HG03354 (cell line): ENCODE measurements at regions not wholly inside any gene's neighbourhood (a gene's known extent, or its start where the extent isn't known, plus 50 kb on each side); places are given as distances from the start of the nearest gene placed in this dataset.

Experiments used
- ATAC-seq: cut with Tn5 transposase; IDR thresholded peaks from one replicate; pipeline ENCODE4 v1.9.1; 2021; ENCODE audit warnings: mild to moderate bottlenecking; ENCODE audit not compliant: unreplicated experiment, poor library complexity, severe bottlenecking

DNA sequence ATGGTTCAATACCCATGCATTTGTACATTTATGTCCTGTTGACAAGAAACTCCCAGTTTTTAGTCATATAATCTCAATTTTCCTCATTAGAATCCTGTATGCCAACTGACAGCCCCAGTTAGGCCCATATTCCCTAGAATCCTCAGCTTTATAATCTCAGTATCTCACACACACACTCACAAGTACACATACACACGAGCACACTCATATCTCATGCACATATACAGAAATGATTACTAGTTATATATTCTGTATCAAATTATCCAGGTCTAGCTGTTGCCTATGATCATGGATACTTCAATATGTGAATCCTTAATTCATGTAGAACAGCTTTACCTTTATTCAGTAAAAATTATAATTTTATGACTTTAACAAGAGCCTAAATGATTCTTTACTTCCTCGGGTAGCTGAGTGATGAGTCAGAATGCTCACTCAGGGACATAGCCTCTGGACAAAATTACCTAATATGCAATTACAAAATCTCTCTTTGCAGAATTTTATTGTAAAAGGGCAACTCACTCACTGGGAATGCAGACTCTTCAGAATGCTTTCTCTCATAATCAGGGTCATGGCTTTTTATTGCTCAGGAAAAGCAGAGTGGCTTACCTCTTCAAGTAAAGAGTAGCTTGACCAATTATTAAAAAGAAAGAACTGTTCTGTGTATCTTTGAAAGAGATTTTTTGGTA lies 193.6 kb upstream of the PIK3C3 start:
- no peak for ATAC-seq

DNA sequence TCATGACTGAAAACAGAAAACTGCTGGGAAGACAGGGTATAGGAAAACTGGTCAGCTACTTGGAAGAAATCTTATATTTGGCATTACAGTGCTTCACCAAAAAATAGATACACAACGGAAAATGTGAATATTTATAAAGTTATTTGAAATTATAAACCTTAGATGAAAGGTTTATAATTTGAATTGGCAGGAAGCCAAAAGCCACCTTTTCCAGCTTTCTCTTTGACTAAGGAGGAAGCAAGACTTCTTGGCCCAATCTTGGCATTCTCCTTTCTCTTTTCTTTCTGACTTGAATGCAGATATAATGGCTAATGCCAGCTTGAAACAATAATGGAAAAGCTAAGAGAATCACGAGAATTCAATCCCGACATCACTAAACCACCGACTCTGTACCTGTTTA lies 196.5 kb upstream of the PIK3C3 start:
- ATAC-seq = no peak

DNA sequence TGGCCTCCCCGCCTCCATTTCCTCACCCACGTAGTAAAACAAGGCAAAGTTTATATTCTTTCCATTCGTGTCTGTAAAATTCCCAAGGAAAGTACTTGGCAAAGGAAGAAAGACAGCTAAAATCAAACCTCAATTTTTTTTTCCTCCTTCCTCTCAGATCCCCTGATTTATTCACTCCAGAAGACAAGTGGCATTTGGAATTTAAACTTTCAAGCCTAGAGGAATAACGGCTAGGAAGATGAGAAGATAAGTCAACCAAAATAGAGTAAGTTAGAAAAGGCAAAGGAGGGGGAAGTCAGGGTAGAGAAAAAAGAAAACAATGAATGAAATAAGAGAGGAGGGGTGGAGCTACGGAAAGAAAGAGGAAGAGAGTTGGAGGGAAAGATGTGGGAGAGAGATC lies 198.9 kb upstream of the PIK3C3 start:
- no peak for ATAC-seq

DNA sequence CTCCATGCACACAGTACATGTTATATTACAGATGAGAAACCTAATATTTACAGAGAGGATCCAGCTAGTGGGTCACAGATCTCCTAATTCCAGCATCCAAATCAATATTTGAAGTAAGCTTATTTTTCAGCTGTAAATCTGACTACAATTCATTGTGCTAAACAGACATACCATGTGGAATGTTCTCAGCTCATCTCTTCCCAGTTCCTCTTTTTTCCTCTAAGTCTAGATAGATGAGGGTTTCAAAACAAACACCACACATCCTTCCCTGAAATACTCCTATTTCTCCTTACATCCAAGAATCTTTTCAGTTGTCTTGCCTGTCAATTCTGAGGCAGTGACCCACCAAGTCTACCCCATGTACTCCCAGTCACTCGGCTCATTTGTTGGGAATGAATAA lies 200.7 kb upstream of the PIK3C3 start:
- no peak for ATAC-seq

DNA sequence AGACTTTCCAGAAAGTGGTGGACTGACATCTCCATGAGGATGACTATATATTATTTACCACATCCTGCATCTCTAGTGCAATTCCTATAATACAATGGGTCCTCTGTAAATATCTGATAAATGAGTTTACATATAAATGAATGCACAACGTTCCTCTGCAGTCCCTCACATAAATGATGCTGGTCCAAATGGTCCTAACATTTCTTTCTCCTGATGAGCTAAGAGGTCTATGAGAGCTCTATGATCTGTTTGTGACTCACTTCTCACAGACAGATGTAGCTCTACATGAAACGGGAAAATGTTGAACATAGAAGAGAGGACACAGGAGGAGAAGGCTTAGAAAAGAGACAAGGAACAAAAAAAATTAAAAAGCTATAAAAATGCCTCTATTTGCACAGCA lies 201.2 kb upstream of the PIK3C3 start:
- no peak for ATAC-seq

DNA sequence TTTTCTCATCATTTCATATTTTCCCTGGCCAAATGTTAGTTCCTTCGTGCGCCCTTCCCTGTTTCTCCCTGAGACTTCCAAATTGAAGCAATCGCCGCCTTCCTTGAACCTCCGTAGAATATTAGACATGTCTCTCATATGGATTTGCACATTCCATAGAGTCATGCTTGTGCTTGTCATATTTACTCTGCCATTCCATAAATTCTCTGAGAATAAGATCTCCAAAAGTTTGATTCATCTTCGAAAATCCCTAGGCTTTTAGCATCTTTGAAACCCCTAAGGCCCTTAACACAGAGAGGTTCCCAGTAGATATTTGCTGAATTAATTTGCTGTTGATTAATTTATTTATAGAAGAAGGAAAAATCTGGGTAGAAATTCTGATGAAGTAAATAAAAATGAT lies 202.2 kb upstream of the PIK3C3 start:
- no peak for ATAC-seq

DNA sequence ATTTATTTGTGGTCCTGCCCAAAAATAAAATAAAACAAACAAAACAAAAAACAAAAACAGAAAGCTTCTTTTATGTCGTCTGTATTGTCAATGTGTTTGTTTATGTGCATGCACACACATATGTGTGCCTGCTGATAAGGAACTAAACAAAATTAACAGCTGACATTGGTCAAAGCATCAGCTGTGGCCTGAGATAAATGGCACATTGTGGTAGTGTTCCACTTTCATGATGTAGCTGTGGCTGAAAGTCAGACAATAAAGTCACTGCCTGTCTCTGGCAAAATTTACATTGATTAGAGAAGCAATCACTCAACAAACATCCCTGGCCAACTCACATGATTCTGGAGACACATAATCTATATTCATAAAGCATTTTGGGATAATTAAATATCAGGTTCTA lies 203.4 kb upstream of the PIK3C3 start:
- ATAC-seq = no peak

DNA sequence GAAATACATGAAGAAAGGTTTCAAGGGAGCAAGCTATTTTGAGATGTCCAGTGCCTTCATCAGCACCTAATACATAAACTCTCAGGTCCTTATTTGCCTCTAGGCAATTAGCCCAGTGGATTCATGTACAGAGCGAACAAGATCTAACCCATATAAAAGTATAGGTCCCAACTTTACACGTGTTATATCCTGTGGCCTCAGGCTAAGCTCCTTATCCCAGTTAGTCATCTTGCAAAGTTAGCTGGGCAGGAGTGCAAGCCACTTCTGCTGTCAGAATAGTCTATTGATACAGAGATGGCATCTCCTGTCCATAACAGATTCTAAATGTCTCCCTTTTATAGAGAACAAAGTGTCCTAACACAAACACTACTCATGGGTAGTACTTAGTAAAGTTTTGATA lies 203.9 kb upstream of the PIK3C3 start:
- no peak for ATAC-seq

DNA sequence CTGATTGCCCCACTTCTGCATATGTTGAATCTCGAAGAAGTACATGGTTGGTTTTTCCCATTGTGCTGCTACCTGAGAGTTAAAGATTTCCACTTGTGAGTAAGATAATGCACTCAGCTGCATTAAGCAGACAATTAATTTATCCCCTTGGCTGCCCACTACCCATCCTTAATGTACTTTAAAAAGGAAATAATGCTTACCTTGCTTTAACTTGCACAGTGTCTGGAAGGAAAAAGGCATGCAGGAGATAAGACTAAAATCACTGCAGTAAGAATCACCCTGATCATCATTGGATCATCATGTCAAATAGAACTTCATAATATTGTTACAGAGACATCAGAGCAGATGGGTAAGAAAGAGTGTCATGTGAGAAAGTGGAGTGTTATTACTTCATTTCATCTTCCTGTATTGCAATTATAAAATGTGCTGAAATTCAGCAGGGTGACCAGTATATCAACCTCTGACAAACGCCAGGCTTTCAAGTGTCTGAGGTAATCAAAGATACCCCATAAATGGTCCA lies 207.3 kb upstream of the PIK3C3 start:
- ATAC-seq = no peak

DNA sequence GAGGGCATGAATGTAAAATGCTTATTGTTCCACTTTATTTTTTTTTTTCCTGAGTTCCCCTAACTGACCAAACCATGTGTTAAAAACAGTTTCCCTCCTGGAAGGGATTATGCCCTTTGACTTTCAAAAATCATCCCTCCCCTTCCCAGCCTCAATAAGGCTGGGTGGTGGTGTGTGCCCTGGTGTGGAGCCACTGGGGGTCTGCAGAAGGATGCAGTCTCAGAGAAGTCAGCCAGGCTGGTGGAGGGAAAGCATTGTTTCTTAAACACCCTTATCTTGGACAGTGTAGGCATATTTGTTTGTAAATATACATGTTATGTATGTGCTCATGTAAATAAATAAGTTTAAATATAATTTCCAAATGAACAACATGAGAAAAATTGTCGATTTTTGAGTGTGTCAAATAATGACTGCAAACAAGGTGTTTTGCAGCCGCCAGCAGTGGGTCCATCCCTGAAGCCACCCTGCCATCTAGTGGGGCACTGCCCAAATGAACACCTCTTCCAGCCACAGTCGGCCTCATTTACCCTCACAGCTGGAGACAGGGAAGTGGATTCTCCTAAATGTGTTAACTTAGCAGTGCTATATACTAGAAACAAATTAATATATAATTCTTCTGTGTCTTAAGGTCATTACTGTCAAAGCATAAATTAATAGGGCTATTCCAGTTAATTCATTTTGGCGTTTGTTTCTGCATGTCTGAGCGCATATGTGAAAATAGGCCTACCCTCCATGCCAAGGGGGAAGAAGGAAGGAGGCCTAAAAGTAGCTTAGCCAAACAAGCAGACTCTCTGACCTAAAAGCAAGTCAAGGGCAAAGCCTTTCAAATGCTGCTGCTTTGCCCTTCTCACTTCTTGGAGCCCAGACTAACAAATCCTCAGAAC lies 209.6 kb upstream of the PIK3C3 start:
- ATAC-seq = peak; percentile 81

DNA sequence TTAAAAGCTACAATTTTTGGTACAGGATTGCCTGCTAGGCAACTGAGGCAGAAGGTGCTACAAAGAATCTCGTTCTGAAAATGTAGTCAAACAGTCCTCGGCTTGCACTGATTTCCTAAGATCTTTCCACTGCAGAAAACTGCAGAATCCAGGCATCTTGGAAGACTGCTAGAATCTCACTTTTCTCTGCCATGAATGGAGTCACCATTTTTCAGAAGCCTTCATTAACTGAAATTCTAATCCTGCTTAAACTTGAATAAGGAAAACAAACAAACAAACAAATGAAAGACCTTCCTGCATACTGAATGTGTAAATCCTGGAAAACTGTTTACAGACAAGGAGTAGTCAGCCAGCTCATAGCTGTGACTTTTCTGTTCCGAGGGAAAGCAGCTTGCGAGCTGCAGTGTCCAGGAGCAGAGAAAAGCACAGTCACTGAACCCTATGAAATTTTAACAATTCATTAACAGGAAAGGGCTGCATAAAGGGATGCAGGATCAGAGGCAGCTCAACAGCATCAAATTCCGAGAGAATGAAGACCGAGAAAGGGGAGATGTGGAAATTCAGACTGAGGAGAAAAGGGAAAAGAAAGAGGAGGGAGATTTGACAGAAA lies 210.5 kb upstream of the PIK3C3 start:
- no peak for ATAC-seq

DNA sequence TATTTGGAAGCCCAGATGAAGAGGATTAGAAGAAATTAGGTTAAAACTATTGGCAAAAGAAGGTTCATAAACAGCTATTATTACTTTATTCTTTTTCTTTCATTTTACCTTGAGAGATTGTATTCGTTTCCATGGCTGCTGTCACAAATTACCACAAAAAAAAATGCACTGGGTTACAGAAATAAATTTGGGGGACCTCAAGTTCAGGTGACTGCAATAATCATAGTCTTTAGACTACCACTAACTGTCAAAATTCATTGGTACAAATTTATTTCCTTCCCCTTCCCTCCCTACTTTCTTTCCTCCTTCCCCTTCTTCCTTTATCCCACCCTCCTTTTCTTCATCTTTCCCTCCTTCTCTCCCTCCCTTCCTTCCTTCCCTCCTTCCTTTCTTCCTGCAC lies 217.8 kb upstream of the PIK3C3 start:
- no peak for ATAC-seq

DNA sequence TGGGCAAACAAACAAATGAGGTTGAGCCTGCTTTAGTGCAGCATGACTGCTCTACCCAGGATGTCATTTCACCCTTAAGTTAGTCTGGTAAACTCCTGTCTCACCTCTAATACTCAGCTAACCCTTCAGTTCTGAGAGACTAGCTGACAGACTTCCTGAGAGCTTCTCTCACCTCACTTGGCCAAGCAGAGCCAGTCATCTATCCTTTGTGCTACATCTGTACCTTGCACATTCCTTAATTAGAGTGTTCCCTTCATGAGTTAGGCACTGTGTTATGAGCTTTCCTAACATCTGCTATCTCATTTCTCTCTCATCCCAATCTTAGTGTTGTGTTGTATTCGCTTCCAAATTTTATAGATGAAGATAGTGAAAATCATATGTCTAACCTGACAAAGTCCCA lies 220.1 kb upstream of the PIK3C3 start:
- ATAC-seq = no peak

DNA sequence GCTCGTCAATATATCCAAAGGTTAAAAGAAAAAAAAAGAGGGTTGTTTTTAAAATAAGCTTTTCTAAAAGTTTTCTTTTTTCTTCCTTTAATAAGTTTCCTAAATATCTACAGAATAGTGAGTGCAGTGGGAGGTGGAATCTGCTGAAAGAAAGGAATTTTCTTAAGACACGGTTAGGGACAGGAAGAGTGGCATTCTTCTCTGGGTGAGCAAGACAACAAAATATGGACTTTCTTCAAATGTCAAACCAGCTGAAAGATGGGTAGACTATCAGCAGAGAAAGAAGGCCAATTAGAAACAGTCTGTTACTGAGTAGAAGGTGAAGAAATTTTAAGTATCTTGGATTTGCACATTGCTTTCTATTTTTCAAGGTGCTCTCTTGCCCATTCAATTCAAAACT lies 222.7 kb upstream of the PIK3C3 start:
- ATAC-seq = no peak

DNA sequence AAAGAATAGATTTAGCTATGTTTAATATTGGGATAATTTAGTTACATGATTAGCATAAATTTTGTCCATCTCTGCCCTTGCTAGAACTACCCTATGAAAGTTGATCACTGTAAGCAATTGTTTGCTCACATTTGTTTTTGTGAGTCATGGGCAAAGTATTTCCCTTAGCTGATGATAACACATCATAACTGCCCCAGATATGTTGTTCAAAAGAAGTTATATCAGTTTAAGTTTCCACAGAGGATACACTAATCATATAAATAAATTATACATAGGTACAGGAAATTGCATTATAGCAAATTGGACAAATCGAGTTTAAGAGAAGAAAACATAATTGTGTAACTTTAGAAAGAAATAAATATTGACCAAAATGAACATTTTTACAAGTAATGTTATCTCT lies 223.2 kb upstream of the PIK3C3 start:
- ATAC-seq = no peak

DNA sequence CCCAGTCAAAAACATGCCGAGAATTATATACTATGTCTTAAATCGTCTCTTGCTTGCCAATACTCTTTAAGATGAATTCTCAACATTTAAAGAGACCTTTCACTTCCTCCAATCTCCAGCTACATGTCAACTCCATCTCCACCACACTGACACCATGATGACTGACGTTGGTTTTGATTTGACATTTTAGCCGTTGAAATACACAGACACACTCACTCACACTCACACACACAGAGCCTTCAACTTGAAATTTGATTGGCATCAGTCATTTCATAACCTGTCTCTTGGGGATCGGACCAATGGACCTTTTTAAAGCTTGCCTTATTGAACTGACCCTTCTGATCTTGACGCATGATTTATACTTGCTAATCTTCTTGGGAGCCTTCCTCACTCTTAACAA lies 230.8 kb upstream of the PIK3C3 start:
- ATAC-seq = no peak

DNA sequence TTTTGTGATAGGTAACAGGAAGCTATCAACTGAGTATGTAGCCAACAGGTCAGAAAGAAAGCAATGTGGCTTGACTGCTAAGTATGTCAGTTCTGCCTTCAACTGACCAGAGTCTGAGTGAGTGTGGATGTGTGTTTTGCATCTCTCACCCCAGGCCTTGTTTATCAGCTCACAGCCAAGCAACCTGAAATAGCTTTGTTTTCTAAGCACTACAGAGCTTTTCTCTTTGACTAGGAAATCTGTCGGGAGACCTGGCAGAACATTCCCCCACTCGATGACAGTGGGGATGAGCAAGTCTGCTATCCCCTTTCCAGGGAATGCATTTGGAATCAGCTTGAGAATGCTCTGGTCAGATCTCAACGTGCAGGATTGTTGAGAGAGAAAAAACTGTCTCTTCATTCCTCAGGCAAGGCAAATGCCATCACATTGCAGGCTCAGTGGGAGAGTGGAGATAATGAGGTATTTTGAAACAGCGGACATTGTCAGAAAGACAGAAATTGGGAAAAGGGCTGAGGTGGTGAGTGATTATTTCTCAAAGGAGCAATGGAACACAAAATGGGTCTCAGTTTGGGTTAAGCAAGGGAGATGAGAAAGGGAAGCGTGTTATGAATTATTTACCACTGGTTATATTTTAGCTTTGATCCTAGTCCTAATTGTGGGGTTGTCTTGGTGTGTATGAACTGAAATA lies 233.8 kb upstream of the PIK3C3 start:
- ATAC-seq = no peak

DNA sequence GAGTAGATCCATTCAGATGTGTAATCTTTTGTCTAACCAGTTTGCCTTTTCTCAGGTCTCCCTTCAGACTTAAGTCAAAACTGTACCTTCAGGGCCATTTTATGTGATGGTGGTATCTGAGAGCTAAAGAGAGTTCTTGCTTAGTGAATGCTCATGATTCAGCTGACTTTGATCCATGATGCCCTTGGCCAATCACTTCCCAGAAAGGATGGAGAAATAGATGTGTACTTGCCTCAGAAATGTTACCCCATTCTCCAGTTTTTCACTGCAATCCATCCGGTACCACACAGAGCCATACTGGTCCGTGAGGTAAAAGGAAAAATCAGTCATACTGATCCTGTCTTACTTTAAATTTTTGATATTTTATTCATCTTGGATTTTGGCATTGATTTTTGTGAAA lies 234.8 kb upstream of the PIK3C3 start:
- no peak for ATAC-seq

DNA sequence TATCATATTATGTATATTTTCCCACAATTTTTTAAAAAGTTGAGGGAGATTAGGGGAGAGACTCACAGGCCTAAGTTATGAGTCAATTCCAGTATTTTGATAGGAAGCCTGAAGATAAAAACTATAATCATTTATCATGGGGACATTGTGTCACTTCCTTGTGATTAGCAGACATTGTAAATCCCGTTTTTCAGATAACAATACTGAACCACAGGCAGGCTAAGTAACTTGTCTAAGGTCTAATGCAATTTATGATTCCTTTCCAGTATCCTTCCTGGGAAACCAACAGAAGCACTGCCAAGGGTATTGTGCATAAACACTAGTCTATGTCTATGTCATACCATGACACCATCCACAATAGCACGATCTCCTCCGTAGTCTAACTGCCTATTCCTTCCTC lies 235.2 kb upstream of the PIK3C3 start:
- no peak for ATAC-seq

DNA sequence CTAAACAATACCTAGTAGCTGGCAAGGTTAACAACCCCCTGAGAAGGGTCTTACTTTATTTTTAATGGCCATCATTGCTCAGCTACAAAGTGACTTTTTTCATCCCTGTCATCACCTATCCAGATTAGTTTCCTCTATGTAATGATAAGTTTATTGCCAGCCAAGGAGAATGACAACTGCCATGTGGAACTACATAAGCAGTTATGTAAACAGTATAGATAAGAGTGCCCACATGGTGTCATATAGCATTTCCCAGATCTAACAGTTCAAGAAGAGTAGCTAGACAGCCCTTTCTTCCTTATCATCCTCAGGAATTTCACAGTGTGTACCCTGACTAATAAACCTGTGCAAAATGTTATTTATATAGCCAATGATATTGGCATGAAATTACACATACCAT lies 240.2 kb upstream of the PIK3C3 start:
- ATAC-seq = no peak
